ENCODE measurements at regions not wholly inside any gene's neighbourhood (a gene's known extent, or its start where the extent isn't known, plus 50 kb on each side); places are given as distances from the start of the nearest gene placed in this dataset.
"Not testable (repeated sequence)": the region's sequence is repeated elsewhere in the genome, so short reads cannot be mapped to it uniquely, and the experiment has no call there.

DNA sequence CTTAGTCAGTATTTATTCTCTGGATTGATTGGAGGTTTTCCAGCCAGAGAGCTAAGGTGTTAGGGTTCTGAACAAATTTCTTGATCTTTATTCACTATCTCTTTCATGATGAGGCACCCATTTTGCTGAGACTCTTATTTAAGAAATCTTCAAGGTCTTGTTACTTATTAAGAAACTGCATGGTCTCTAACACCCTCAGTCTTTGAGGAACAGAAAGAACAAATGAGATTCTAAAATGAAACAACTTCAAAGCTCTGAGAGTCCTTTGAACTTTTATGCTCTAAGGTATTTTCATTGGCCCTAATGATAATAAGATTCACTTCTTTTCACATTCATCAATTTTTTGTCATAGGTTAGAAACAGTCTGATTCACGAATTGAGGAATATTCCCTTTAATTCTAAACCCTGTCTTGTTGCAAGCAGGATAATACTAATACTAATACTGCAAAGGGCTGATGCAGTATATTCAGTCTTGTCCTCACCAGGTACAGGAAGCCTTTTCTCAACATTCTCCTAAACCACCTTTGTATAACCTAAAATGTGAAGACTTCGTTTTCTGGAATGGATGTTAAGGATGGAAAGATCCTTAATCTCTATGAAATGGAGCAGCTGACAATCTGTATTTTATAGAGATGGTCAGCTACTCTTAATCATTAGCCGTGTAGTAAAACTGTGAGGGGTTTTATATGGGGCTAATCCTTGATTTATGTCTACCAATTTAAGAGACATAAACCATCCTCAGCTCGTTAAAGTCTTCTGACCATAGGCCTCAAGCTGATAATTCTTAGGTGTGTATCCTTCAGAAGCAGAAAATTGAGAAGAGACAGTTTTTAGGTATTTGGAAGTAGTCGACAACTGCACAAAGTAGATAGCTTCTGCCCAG, 198.3 kb downstream of the OTOL1 start:
- DNase-seq: no peak

DNA sequence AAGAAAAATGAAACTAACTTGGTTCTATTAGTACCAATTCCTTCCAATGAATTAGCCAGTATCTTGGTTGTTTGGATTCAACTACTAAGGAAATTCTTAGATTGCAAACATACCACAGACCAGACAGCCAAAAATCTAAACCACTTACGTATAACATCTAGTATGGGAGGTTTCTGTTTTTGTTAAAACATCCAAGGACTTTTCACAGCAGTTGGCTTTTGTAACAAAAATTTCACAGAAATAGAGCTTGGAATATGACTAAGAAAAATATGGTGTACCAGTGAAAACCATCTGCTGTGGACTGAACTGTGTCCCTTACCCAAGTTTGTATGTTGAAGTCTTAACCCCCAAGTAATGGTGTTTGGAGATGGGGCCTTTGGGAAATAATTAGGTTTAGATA, 199.2 kb downstream of the OTOL1 start:
- DNase-seq: no peak

DNA sequence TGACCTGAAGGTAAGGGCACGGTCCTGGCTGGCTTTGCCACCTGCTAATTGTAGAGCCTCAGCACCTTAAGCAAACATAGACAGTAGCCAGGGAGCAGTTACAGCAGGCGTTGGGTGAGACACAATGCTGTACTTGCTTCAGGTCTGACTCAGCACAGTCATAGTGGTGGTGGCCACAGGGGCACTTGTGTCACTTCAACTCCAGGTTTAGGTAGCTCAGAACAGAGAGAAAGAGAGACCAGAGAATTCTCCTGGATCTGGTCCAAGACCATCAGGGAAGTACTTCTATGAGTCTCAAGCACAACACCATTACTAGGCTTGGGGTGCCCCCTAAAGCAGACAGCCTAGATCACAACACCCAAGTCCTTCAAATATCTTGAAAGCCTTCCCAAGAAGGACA, 204.4 kb downstream of the OTOL1 start:
- DNase-seq: no peak

DNA sequence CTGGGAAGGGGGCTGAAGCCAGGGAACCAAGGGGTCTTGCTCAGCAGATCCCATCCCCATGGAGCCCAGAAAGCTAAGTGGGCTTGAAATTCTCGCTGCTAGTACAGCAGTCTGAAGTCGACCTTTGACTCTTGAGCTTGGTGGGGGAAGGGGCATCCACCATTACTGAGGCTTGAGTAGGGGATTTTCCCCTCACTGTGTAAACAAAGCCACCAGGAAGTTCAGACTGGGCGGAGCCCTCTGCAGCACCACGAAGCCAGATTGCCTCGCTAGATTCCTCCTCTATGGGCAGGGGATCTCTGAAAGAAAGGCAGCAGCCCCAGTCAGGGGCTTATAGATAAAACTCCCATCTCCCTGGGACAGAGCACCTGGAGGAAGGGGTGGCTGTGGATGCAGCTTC, 210.6 kb downstream of the OTOL1 start:
- not testable (repeated sequence) for DNase-seq

DNA sequence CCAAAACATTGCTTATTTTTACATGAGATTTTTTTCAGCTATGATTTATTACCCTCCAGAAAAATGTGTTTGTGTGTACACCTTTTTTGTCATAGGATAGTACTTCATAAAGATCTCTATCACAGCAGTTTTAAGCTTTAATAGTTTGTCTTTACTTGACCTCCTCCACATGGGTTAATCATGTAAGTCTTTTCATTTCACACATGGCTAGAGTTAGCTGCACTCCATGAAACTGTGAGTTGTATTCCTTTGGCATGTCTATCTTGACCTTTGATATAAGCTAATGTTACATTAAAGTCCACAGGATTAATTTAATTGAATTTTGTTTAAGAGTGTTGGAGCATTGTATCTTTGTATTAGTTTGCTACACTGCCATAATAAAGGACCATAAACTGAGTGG, 217.1 kb downstream of the OTOL1 start:
- no peak for DNase-seq

DNA sequence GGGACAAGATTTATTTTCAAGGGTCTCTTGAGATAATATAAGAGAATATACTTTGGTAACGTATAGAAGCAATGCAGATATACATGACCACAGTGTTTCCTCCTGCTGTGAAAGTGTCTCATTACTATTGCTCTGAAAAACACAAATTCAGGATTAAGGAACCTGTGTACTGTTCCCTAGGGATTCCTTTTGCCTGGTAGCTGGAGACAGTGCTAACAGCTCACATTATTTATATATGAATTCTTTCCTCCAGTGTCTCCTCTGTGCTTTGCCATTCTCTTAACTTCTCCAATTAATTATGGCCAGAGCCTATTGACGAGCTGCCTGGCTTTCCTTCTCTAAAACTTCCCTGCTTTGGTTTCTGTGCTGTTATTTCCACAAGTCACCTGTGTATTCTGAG, 235.4 kb downstream of the OTOL1 start:
- DNase-seq: no peak

DNA sequence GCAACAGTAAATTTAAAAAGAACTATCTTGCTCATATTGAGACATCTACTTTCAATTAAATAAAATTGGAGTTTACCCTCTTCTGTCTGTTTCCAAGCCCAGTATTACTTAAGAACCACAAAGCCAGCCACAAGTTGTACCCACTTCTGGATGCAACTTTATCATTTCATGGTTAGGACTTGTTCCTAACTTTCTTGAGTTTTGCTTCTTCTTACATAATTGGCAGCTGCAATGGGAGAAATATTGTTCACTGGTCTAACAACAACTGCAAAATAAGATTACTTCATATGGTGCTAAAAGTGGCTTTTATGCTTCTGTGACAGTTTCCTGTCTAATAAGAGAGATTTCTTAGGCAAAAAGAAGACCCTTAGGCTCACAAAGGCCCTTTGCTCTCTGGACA, 240.6 kb downstream of the OTOL1 start:
- DNase-seq: no peak

DNA sequence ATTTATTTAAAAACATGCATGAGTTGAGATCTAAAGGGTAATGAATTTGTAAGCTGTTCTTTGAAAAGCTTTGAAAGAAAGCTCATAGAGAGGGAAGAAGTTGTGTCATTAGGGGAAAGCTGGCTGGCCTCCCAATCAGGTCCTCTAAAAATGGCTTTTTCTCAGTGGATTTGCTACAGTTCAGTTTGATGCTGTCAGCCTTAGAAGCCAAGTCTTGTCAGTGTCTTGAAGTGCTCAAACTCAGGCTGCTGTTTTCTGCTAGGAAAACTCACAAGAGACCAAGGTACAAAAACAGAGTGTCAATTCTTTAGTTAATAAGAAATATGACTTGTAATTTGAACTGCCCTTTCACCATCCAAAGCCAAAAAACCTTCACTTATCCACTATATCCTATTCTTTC, 243.8 kb downstream of the OTOL1 start:
- no peak for DNase-seq

DNA sequence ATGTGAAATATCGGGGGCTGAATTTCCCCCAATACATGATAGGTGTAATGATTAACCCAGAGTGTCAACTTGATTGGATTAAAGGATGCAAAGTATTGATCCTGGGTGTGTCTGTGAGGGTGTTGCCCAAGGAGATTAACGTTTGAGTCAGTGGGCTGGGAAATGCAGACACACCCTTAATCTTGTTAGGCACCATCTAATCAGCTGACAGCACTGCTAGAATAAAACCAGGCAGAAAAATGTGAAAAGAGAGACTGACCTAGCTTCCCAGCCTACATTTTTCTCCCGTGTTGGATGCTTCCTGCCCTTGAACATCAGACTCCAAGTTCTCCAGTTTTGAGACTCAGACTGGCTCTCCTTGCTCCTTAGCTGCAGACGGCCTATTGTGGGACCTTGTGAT, 247.8 kb downstream of the OTOL1 start:
- DNase-seq: no peak

DNA sequence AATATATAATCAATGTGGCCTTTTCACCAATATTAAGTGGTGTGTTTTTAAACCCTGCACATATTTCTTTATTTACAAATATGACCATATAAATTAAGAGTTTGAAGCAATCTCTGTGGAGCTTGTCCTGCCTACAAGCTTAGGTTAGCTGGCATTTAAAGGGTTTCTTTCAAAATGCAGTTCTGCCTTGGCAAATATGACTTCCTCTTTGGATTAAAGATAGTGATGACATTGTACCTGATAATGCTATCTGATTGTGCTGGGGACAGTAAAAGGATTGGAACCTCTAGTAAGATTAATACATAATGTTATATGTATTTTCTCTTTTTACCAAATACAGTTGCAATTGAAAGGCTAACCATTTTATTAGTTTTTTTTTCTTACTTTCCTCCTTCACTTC, 249.1 kb downstream of the OTOL1 start:
- DNase-seq: no peak

DNA sequence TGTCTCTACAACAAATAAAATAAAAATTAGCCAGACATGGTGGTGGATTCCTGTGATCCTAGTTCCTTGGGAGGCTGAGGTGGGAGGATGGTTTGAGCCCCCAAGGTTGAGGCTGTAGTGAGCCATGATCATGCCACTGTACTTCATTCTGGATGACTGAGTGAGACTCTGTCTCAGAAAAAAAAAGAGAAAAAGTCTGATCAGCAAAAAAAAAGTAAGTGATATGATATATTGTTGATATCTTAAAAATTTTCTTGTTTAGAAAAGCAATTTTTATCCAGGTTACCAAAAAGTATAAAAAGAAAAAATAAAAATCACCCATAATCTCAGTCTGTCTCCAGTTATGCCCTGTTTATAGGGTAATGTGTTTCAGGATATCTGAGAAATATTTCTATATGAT, 251.4 kb downstream of the OTOL1 start:
- DNase-seq: no peak

DNA sequence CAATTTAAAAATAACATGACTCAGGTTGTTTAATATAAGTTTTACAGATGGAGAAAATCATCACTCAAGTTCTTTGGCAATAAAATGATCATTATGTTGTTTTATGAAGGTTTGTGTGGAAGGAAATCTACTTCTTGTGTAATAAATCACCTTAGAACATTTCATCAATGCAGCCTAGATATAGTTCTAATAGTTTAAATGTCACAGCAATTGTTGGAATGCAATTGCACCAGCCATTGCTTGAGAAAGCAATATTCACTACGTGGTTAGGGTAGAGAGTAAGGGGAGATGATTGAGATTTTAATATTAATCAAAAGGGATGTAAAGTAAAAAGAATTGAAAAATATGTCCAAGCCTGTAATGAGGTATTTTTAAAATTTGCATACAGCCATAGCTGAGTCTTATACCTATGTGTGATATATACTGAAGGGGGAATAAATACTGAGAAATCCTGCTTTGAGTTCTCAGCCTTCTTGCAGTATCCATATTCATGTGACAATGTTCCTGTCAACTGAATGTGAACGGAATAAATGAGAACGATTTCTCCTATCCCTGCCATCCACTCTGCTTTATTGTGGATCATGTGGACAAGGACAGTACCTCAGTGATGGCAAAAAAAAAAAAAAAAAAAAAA, 257.9 kb downstream of the OTOL1 start:
- no peak for DNase-seq

DNA sequence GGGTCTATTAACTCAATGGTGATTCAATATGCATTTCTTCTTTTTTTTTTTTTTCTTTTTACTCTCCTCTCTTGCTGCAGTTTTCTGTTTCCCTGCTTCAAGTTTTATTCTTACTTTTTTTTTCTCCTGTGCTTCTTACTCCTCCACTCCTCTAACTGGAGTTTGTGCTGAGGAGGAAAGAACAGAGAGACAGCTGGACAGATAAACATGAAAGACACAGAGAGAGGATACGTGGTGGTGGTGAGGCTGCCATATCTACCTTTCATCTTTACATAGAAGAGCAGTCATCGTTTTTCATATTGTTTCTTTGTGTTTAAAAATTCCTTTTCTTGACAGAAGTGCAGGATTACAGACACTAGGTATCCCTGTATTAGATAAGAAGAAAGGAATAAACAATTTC, 262.8 kb downstream of the OTOL1 start:
- no peak for DNase-seq

DNA sequence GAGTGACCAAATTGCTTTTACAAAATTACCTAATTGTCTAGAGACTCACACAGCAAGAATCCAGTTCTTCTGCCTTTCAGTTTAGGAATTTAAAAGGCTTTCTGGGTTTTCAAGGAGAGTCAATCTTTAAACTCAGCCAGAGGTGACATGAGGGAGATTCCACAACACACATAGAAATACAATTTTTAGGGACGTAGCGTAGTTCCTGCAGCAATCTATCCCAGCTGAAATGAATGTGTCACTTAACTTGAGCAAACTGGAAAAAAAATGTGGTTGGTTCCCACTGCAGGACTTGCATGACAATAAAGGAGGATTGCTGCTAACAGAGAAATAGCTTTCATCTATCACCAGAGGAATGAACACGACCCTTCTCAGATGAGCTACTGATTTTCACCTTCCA, 269.7 kb downstream of the OTOL1 start:
- DNase-seq: no peak

DNA sequence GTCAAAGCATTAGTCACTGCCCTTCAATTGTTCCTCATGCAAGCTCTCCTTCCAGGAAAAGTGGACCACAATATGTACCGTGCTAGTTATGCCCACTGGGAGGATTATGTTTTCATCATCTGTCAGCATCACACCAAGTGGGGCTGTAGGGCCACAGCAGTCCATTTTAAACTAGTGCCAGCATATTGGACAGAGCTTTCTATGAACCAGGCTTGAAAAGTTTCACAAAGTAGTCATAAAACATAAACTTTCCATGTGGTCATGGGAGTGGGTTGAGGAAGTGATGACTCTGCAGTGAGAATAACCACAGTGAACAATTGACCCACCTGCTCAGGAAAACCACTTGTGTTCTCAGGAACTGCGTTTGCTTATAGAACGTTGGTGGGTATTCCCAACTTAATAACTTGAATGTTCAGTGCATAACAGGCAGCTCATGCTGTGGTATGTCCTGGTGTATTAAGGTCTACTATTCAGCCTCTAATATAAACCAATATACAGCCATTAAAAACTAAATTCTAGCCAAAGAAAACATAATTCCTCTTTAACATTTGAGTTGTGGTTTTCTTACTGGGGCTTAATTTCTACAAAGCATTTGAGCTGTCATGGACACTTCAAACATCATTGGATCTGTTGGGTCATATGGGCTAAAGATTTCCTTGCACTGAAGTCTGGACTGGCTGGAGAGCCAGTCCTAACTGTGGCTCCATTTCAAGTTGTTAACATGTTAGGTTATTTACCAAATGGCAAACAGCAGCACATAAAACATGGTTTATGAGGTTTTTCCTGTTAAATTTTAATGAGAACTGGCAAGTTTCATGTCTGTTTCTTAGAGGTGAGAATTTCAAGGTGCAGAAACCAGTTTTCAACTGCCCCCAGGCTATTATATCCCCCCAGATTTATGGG, 274.1 kb downstream of the OTOL1 start:
- DNase-seq: no peak

DNA sequence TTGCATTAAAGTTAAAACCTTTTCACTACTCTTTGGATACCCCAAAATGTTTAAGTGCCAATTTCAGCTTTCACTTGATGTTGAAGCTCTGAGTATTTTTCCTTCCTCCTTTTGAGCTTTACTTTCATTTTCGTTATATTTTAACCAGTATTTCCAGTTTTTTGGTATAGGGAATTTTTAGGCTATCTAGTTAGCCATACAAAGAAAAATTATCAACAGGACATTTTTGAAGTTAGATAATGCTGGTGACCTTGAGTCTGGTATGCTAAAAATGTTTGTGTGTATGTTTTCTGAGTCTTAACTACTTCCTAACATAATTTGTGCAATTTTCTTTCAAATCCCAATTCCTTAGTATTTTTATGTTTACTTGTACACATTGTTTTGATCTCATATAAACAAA, 284.8 kb downstream of the OTOL1 start:
- no peak for DNase-seq

DNA sequence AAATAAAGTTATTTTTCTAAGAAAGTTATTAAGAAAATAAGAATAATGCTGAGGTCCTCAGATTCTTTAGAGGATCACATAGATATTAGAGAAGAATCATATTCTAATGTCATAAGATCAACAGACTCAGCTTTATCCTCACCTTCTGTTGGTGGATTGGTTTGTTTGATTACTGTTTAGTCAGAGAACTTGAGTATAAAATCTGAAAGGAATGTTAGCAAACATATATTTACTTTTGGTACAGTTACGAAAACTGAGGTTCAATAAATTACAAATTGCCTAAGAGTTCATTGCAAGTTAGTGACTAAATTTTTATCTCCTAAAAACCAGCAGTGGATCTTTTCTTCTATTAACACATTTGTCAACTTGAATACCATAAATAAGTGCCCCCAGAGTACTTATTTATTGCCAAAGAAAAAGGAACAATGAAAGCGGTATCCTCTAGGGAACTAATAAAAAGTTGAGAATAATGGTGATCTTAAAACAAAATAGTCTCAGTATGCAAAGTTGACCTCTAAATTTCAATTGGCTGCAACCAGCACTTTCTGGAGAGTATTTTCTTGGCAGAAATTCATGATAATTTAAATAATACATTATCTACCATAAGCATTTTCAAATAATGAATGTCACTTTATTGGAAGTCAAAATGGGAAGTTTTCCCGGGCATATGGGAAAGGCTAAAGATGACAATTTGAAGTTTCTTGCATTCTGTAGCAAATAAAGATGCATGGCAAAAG, 296.8 kb downstream of the OTOL1 start:
- no peak for DNase-seq

DNA sequence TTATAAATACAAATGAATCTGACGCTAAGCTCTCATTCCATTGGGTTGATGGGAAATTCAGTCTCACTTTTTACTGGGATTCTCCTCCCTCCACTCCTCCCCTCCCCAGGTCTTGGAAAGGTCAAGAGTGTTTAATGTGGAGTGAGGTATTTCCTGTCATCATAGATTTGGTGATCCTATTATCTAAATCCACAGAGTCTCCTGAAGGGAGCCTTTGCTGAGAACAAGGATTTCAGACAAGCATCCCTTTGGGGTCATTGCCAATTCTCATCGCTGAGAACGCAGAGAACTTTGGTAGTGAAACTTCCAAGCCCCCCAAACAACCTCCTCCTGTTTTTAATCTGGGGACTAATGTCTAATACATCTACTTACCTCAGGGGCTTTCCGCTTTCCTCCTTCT, 297.9 kb downstream of the OTOL1 start:
- DNase-seq: no peak

DNA sequence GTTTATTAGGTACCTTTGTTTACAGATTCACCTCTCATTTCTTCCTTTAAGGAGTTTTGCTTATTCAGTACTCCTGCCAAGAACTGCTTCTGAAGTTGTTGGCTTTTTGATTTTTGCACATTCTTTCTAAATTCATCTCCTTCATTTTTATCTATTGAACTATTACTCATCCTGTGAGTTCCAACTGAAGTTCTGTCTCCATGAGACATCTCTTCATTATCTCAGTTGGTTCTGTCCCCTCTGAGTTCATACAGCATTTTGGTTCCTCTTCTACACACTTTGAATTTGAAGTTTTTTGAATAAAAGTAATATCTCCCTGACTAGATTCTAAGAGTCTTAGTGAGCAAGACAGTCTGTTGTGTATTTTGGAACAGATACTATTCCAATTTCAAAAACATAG, 299.7 kb downstream of the OTOL1 start:
- DNase-seq: no peak

DNA sequence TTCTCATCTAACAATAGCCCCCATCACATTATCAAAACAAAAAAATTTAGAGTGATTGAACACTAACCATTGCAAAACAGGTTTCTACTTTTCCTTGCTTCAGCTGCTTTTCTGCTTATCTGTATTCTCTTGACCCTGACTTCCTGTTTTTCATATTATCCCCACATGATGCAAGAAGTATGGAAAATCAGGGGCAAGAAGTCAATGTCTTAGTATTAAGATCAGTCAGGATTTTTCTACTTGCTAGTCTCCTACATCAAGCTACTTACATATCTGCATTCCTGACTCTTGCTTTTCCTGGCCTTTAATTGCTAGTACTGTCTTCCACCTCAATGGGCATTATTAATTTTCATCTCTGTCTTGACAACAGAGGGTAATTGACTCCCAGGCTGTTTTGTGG, 300.2 kb downstream of the OTOL1 start:
- DNase-seq: no peak

DNA sequence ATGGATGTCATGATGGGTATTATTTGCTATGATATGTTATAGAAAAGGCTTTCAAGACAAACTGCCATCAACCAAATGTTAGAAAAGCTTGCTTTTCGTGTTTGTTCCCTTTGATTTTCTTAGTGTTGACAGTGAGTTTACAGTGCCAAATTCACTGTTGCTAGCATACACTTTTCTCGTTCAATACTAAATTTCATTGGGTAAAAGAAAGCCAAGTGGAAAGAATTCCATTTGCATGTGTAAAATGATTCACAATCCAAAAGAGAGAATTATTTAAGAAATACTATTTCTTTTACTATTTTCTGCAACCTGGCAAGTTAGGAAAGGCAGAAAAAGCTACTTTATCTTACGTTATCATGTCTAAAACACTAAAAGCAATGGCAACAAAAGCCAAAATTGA, 301.4 kb downstream of the OTOL1 start:
- no peak for DNase-seq

DNA sequence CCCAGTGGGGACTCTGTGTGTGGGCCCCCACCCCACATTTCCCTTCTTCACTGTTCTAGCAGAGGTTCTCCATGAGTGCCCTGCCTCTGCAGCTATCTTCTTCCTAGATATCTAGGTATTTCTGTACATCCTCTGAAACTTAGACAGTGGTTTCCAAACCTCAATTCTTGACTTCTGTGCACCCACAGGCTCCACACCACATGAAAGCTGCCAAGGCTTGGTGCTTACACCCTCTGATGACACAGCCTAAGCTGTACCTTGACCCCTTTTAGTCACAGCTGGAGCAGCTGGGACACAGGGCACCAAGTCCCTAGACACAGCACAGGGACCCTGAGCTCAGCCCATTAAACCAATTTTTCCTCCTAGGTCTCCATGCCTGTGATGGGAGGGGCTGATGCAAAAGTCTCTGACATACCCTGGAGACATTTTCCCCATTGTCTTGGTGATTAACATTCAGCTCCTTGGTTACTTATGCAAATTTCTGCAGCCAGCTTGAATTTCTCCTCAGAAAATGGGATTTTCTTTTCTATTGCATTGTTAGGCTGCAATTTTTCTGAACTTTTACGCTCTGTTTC, 304.5 kb downstream of the OTOL1 start:
- DNase-seq: no peak

DNA sequence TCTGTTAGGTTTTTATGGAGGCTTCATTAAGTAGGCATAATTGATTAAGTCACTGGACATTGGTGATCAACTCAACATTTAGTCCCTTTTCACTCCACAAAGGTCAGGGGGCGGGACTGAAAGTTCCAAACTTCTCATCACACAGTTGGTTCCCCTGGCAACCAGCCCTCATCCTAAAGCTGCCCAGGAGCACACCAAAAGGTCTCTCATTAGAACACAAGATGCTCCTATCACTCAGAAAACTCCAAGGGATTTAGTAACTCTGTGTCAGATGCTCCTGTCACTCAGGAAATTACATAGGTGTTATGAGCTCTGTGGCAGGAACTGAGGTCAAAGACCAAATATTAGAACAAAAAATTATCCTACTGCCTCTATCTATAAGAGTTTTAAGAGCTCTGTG, 321.5 kb downstream of the OTOL1 start:
- DNase-seq: no peak

All from stimulated activated CD4-positive, alpha-beta T cell treated with anti-CD3 and anti-CD28 coated beads, Interleukin-12 subunit alpha, Interleukin-12 subunit beta, amount 100 ng/mL, for 4 hours (primary cell).